ENCODE measurements at regions not wholly inside any gene's neighbourhood (a gene's known extent, or its start where the extent isn't known, plus 50 kb on each side); places are given as distances from the start of the nearest gene placed in this dataset.

DNA sequence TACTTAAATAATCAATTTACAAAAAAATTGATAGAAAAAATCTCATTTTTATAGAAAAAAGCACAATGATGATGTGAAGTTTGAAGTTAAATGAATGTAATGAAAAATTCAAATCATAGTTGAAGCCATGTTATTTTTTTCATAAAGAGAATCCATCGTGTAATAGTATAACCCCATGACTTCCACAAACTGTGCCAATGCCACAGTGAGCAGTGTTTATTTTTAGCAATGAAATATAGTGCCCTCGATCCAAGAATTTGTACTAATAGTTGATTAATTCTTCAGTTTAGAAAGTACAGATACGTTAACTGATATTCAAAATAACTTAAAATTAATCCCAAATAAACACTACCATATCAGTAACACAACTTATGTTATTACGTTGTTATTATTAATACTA, 225.9 kb downstream of the PTPRC start:
- WGBS, 2 donors (ENCODE audit: extremely low coverage in 2 of 2, insufficient read length in 2 of 2, insufficient replicate concordance in 1 of 2): 100% methylated on average over 1 of the region's 4 CpGs; no CpG with 5 or more reads in 1 of the 2 donors

DNA sequence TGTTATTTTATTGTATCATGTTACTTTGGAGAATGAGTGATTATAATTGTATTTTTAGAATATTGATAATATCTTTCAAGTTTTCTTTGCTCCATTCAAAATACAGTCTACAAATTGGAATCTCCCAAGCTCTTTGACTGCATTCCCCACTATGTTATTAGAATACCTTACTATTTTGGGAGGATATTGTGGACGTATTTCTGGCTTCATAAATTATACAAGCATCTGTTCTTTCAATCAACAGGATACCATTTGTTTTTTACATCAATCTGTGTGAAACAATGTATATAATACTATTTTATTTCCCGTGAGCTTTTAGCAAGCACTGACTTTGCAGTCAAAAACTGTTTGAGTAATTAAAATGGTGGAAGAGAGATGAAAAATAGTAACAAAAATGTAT, 226.5 kb downstream of the PTPRC start:
- no peak overlapping the region for H3K4ac ChIP-seq (ENCODE audit: low read length)
- no peak overlapping the region for H3K18ac ChIP-seq (ENCODE audit: low read length)
- no peak overlapping the region for H3K4me3 ChIP-seq (ENCODE audit: low read length in 2 of 2)
- no peak overlapping the region for H2BK15ac ChIP-seq (ENCODE audit: low read length)
- no peak for DNase-seq (ENCODE audit: low spot score)
- H3K23ac ChIP-seq (ENCODE audit: low read depth, low read length, poor library complexity): no peak overlapping the region
- H2BK12ac ChIP-seq (ENCODE audit: low read length): no peak overlapping the region
- H4K91ac ChIP-seq (ENCODE audit: low read depth, low read length, poor library complexity): no peak overlapping the region
- WGBS, 2 donors (ENCODE audit: extremely low coverage in 2 of 2, insufficient read length in 2 of 2, insufficient replicate concordance in 1 of 2): no CpG with 5 or more reads among the region's 2 CpGs
- H3K9ac ChIP-seq (ENCODE audit: low read depth, low read length, poor library complexity): no peak overlapping the region
- no peak overlapping the region for H2AK5ac ChIP-seq (ENCODE audit: low read depth, low read length)
- no peak overlapping the region for H3K14ac ChIP-seq (ENCODE audit: low read length)
- no peaks in the 10 kb centered on the region for H3K27me3 ChIP-seq (ENCODE audit: control insufficient read depth in 3 of 3, insufficient read depth in 3 of 3, low read depth in 1 of 3, low read length in 3 of 3)
- no peak overlapping the region for H2BK120ac ChIP-seq (ENCODE audit: low read depth, low read length)
- H4K8ac ChIP-seq (ENCODE audit: low read depth, low read length): no peak overlapping the region
- no peak overlapping the region for H3K4me2 ChIP-seq (ENCODE audit: insufficient read depth, low read length, poor library complexity, severe bottlenecking)
- no peak overlapping the region for H2BK5ac ChIP-seq (ENCODE audit: low read length)
- no peaks in the 10 kb centered on the region for H3K79me1 ChIP-seq (ENCODE audit: low read depth, low read length)
- H3K9me3 ChIP-seq (replicated peaks in 1 of 2; ENCODE audit: control insufficient read depth in 2 of 2, insufficient read depth in 1 of 2, low read depth in 1 of 2, low read length in 2 of 2): no peaks in the 10 kb centered on the region
- H3K4me1 ChIP-seq (ENCODE audit: control insufficient read depth in 2 of 2, insufficient read depth in 1 of 2, low read depth in 1 of 2, low read length in 2 of 2): no peaks in the 10 kb centered on the region
- H2AFZ ChIP-seq (ENCODE audit: low read length): no peak overlapping the region
- H3K36me3 ChIP-seq (replicated peaks in 1 of 2; ENCODE audit: control insufficient read depth in 2 of 2, insufficient read depth in 2 of 2, low read length in 2 of 2): peaks cover 0 to 13% of the 10 kb centered on the region in 2 donors
- H3K27ac ChIP-seq (replicated peaks; ENCODE audit: low read length): no peak overlapping the region

More for the DNA sequence above, 225.9 kb downstream of the PTPRC start:
- no peak overlapping the region for H2BK15ac ChIP-seq (ENCODE audit: low read length)
- H3K4ac ChIP-seq (ENCODE audit: low read length): no peak overlapping the region
- H3K9me3 ChIP-seq (replicated peaks in 1 of 2; ENCODE audit: control insufficient read depth in 2 of 2, insufficient read depth in 1 of 2, low read depth in 1 of 2, low read length in 2 of 2): no peaks in the 10 kb centered on the region
- H3K79me1 ChIP-seq (ENCODE audit: low read depth, low read length): no peaks in the 10 kb centered on the region
- no peak overlapping the region for H3K9ac ChIP-seq (ENCODE audit: low read depth, low read length, poor library complexity)
- H3K23ac ChIP-seq (ENCODE audit: low read depth, low read length, poor library complexity): no peak overlapping the region
- H3K4me2 ChIP-seq (ENCODE audit: insufficient read depth, low read length, poor library complexity, severe bottlenecking): no peak overlapping the region
- H2AFZ ChIP-seq (ENCODE audit: low read length): no peak overlapping the region
- H2BK120ac ChIP-seq (ENCODE audit: low read depth, low read length): no peak overlapping the region
- no peak overlapping the region for H2BK5ac ChIP-seq (ENCODE audit: low read length)
- no peaks in the 10 kb centered on the region for H3K4me1 ChIP-seq (ENCODE audit: control insufficient read depth in 2 of 2, insufficient read depth in 1 of 2, low read depth in 1 of 2, low read length in 2 of 2)
- no peak overlapping the region for H3K18ac ChIP-seq (ENCODE audit: low read length)
- no peak overlapping the region for H2BK12ac ChIP-seq (ENCODE audit: low read length)
- no peak overlapping the region for H4K91ac ChIP-seq (ENCODE audit: low read depth, low read length, poor library complexity)
- no peak for DNase-seq (ENCODE audit: low spot score)
- peaks cover 0 to 13% of the 10 kb centered on the region in 2 donors for H3K36me3 ChIP-seq (replicated peaks in 1 of 2; ENCODE audit: control insufficient read depth in 2 of 2, insufficient read depth in 2 of 2, low read length in 2 of 2)
- H2AK5ac ChIP-seq (ENCODE audit: low read depth, low read length): no peak overlapping the region
- no peak overlapping the region for H4K8ac ChIP-seq (ENCODE audit: low read depth, low read length)
- H3K27me3 ChIP-seq (ENCODE audit: control insufficient read depth in 3 of 3, insufficient read depth in 3 of 3, low read depth in 1 of 3, low read length in 3 of 3): no peaks in the 10 kb centered on the region
- no peak overlapping the region for H3K27ac ChIP-seq (replicated peaks; ENCODE audit: low read length)
- H3K14ac ChIP-seq (ENCODE audit: low read length): no peak overlapping the region
- H3K4me3 ChIP-seq (ENCODE audit: low read length in 2 of 2): no peak overlapping the region

DNA sequence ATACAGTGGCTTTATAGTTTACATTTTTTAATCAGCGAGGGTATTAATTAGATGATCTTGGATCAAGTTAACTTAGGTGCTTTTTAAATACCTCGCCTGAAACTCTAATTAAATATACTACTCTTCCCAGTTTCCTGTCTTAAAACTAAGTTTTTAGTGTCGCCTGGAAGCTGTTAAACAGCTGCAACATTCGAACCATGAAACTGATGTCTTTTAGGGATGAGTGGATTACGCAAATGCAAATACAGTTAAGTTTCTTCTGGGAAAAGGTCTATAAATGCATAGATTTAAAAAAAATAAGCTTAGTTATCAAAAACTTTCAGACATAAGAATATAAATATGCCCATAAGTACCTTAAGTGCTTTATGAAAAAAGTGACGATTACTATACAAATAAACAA, 228.3 kb downstream of the PTPRC start:
- Histone ChIP-seq H3K9me3 (replicated peaks in 1 of 2; ENCODE audit: control insufficient read depth in 2 of 2, insufficient read depth in 1 of 2, low read depth in 1 of 2, low read length in 2 of 2) (no peaks in the 10 kb centered on the region), H3K27ac (replicated peaks; ENCODE audit: low read length) (no peak overlapping the region), H2BK120ac (ENCODE audit: low read depth, low read length) (no peak overlapping the region), H4K8ac (ENCODE audit: low read depth, low read length) (no peak overlapping the region), H2BK5ac (ENCODE audit: low read length) (no peak overlapping the region), H3K4me3 (ENCODE audit: low read length in 2 of 2) (no peak overlapping the region), H3K14ac (ENCODE audit: low read length) (no peak overlapping the region), H3K9ac (ENCODE audit: low read depth, low read length, poor library complexity) (no peak overlapping the region), H3K4ac (ENCODE audit: low read length) (no peak overlapping the region), H3K4me2 (ENCODE audit: insufficient read depth, low read length, poor library complexity, severe bottlenecking) (no peak overlapping the region), H2AFZ (ENCODE audit: low read length) (no peak overlapping the region), H2BK12ac (ENCODE audit: low read length) (no peak overlapping the region), H4K91ac (ENCODE audit: low read depth, low read length, poor library complexity) (no peak overlapping the region), H3K4me1 (ENCODE audit: control insufficient read depth in 2 of 2, insufficient read depth in 1 of 2, low read depth in 1 of 2, low read length in 2 of 2) (no peaks in the 10 kb centered on the region), H3K23ac (ENCODE audit: low read depth, low read length, poor library complexity) (no peak overlapping the region), H2BK15ac (ENCODE audit: low read length) (no peak overlapping the region), H2AK5ac (ENCODE audit: low read depth, low read length) (no peak overlapping the region), H3K79me1 (ENCODE audit: low read depth, low read length) (no peaks in the 10 kb centered on the region), H3K36me3 (replicated peaks in 1 of 2; ENCODE audit: control insufficient read depth in 2 of 2, insufficient read depth in 2 of 2, low read length in 2 of 2) (peaks cover 0 to 13% of the 10 kb centered on the region in 2 donors), H3K27me3 (ENCODE audit: control insufficient read depth in 3 of 3, insufficient read depth in 3 of 3, low read depth in 1 of 3, low read length in 3 of 3) (no peaks in the 10 kb centered on the region), H3K18ac (ENCODE audit: low read length) (no peak overlapping the region)
- no CpG with 5 or more reads among the region's 6 CpGs for WGBS, 2 donors (ENCODE audit: extremely low coverage in 2 of 2, insufficient read length in 2 of 2, insufficient replicate concordance in 1 of 2)
- no peak for DNase-seq (ENCODE audit: low spot score)

DNA sequence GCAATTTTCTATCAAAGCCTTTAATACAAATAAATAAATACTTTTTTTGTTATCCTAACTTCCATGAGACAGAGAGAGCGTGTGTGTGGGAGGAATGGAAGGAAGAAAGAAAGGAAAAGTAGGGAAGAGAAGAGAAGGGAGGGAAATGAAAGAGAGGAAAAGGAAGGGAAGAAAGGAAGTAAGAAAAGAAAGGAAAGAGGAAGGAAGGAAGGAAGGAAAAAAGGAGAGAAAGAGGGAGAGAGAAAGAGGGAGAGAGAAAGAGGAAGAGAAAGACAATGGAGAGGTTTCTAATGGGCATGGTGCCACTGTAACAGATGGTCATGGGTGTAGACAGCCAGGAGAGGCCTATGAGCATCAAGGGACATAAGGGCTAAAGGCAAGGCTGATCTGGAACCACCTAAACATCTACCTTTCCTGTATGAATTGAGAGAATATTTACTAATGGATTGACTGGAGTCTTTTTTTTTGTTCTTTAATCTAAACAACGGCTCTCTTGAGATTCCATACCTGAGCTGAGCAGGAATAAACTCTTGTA, 234.9 kb downstream of the PTPRC start:
- Histone ChIP-seq H3K4me3 (ENCODE audit: low read length in 2 of 2) (no peak overlapping the region), H3K36me3 (replicated peaks in 1 of 2; ENCODE audit: control insufficient read depth in 2 of 2, insufficient read depth in 2 of 2, low read length in 2 of 2) (peaks cover 0 to 28% of the 10 kb centered on the region in 2 donors), H2AFZ (ENCODE audit: low read length) (no peak overlapping the region), H4K8ac (ENCODE audit: low read depth, low read length) (no peak overlapping the region), H3K9ac (ENCODE audit: low read depth, low read length, poor library complexity) (no peak overlapping the region), H3K4me2 (ENCODE audit: insufficient read depth, low read length, poor library complexity, severe bottlenecking) (no peak overlapping the region), H3K27ac (replicated peaks; ENCODE audit: low read length) (no peak overlapping the region), H3K27me3 (ENCODE audit: control insufficient read depth in 3 of 3, insufficient read depth in 3 of 3, low read depth in 1 of 3, low read length in 3 of 3) (no peaks in the 10 kb centered on the region), H3K18ac (ENCODE audit: low read length) (no peak overlapping the region), H3K79me1 (ENCODE audit: low read depth, low read length) (no peaks in the 10 kb centered on the region), H3K23ac (ENCODE audit: low read depth, low read length, poor library complexity) (no peak overlapping the region), H4K91ac (ENCODE audit: low read depth, low read length, poor library complexity) (no peak overlapping the region), H2BK12ac (ENCODE audit: low read length) (no peak overlapping the region), H2BK5ac (ENCODE audit: low read length) (no peak overlapping the region), H2BK120ac (ENCODE audit: low read depth, low read length) (no peak overlapping the region), H3K4ac (ENCODE audit: low read length) (no peak overlapping the region), H3K9me3 (replicated peaks in 1 of 2; ENCODE audit: control insufficient read depth in 2 of 2, insufficient read depth in 1 of 2, low read depth in 1 of 2, low read length in 2 of 2) (peaks cover 0 to 3% of the 10 kb centered on the region in 2 donors), H2AK5ac (ENCODE audit: low read depth, low read length) (no peak overlapping the region), H3K4me1 (ENCODE audit: control insufficient read depth in 2 of 2, insufficient read depth in 1 of 2, low read depth in 1 of 2, low read length in 2 of 2) (peaks cover 2 to 5% of the 10 kb centered on the region in 2 donors), H3K14ac (ENCODE audit: low read length) (no peak overlapping the region), H2BK15ac (ENCODE audit: low read length) (no peak overlapping the region)
- WGBS, 2 donors (ENCODE audit: extremely low coverage in 2 of 2, insufficient read length in 2 of 2, insufficient replicate concordance in 1 of 2): no CpG with 5 or more reads among the region's 2 CpGs
- DNase-seq (ENCODE audit: low spot score): no peak
